ENCODE measurements at regions not wholly inside any gene's neighbourhood (a gene's known extent, or its start where the extent isn't known, plus 50 kb on each side); places are given as distances from the start of the nearest gene placed in this dataset.

DNA sequence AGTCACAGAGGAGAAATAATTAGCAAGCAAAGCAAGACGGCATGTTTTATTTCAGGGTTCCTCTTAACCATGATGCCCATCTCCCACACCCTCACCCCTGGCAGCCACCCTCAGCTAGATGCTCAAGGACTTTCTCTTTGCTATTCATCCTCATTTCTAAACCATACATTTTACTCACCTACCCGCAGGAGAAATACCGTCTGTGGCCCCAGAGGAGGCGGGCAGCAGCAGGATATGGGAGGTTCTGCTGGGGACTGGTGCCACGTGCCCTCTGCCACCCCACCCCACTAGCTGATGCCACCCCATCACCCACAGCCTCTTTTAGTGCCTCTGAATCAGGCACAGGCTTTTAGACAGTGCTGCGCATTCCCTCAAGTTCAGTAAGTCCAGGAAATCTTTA, 168.7 kb upstream of the ITGB1 start:
- no peak overlapping the region for H3K4me3 ChIP-seq (ENCODE audit: low read length, poor library complexity, severe bottlenecking)
- peaks cover 44% of the 10 kb centered on the region for H3K4me1 ChIP-seq (ENCODE audit: insufficient read depth, low read length, poor library complexity, severe bottlenecking)
- peaks cover 8% of the 10 kb centered on the region for H3F3A ChIP-seq (ENCODE audit: low read depth)
- no peaks in the 10 kb centered on the region for H3K27me3 ChIP-seq (ENCODE audit: insufficient read depth, low read length, poor library complexity, severe bottlenecking)
- H3K79me2 ChIP-seq (ENCODE audit: insufficient read depth, low read length), result no peaks in the 10 kb centered on the region
- TF ChIP-seq CTCF (conservative IDR thresholded peaks at IDR 0.05; ENCODE audit: low read length), result no peak
- TF ChIP-seq EZH2phosphoT487 (IDR thresholded peaks at IDR 0.05; ENCODE audit: borderline replicate concordance), result no peak
- H2AFZ ChIP-seq (ENCODE audit: low read length), result peak overlapping the region; percentile 26; the same call in 1 of the 2 replicates
- no peaks in the 10 kb centered on the region for H3K36me3 ChIP-seq (ENCODE audit: insufficient read depth, low read length)
- no peaks in the 10 kb centered on the region for H4K20me1 ChIP-seq (ENCODE audit: insufficient read depth, low read length, poor library complexity, severe bottlenecking)
- H3K9ac ChIP-seq (ENCODE audit: low read depth, low read length, poor library complexity, severe bottlenecking), result peak overlapping the region; percentile 62
- no peaks in the 10 kb centered on the region for H3K9me2 ChIP-seq (replicated peaks; ENCODE audit: low read depth, low read length)
- peak overlapping the region; percentile 57 for H3K4me2 ChIP-seq (ENCODE audit: low read depth, low read length, poor library complexity, severe bottlenecking)
- H3K9me3 ChIP-seq (ENCODE audit: insufficient read depth, low read depth, low read length), result no peaks in the 10 kb centered on the region

GRCh38 chr10:33125522-33126517, 167.8 kb upstream of the ITGB1 start:
- H3F3A ChIP-seq (ENCODE audit: low read depth), result peaks cover 8% of the 10 kb centered on the region
- H2AFZ ChIP-seq (ENCODE audit: low read length), result no peak overlapping the region
- H3K4me1 ChIP-seq (ENCODE audit: insufficient read depth, low read length, poor library complexity, severe bottlenecking), result peaks cover 44% of the 10 kb centered on the region
- no peaks in the 10 kb centered on the region for H3K9me3 ChIP-seq (ENCODE audit: insufficient read depth, low read depth, low read length)
- H3K4me2 ChIP-seq (ENCODE audit: low read depth, low read length, poor library complexity, severe bottlenecking), result peak overlapping the region; percentile 57
- no peaks in the 10 kb centered on the region for H3K27me3 ChIP-seq (ENCODE audit: insufficient read depth, low read length, poor library complexity, severe bottlenecking)
- no peaks in the 10 kb centered on the region for H3K36me3 ChIP-seq (ENCODE audit: insufficient read depth, low read length)
- no peaks in the 10 kb centered on the region for H3K9me2 ChIP-seq (replicated peaks; ENCODE audit: low read depth, low read length)
- peak overlapping the region; percentile 50 for H3K9ac ChIP-seq (ENCODE audit: low read depth, low read length, poor library complexity, severe bottlenecking)
- TF ChIP-seq EZH2phosphoT487 (IDR thresholded peaks at IDR 0.05; ENCODE audit: borderline replicate concordance) (no peak), CTCF (conservative IDR thresholded peaks at IDR 0.05; ENCODE audit: low read length) (no peak)
- H3K4me3 ChIP-seq (ENCODE audit: low read length, poor library complexity, severe bottlenecking), result peak overlapping the region; percentile 30
- H3K79me2 ChIP-seq (ENCODE audit: insufficient read depth, low read length), result no peaks in the 10 kb centered on the region
- H4K20me1 ChIP-seq (ENCODE audit: insufficient read depth, low read length, poor library complexity, severe bottlenecking), result no peaks in the 10 kb centered on the region

GRCh38 chr10:33125111-33125510, 167.1 kb upstream of the ITGB1 start:
- H3K79me2 ChIP-seq (ENCODE audit: insufficient read depth, low read length), result no peaks in the 10 kb centered on the region
- H4K20me1 ChIP-seq (ENCODE audit: insufficient read depth, low read length, poor library complexity, severe bottlenecking), result no peaks in the 10 kb centered on the region
- H3K9me3 ChIP-seq (ENCODE audit: insufficient read depth, low read depth, low read length), result no peaks in the 10 kb centered on the region
- TF ChIP-seq CTCF (conservative IDR thresholded peaks at IDR 0.05; ENCODE audit: low read length) (no peak), EZH2phosphoT487 (IDR thresholded peaks at IDR 0.05; ENCODE audit: borderline replicate concordance) (no peak)
- H3K36me3 ChIP-seq (ENCODE audit: insufficient read depth, low read length), result no peaks in the 10 kb centered on the region
- H3F3A ChIP-seq (ENCODE audit: low read depth), result peaks cover 8% of the 10 kb centered on the region
- no peak overlapping the region for H3K4me2 ChIP-seq (ENCODE audit: low read depth, low read length, poor library complexity, severe bottlenecking)
- H3K4me3 ChIP-seq (ENCODE audit: low read length, poor library complexity, severe bottlenecking), result no peak overlapping the region
- peaks cover 44% of the 10 kb centered on the region for H3K4me1 ChIP-seq (ENCODE audit: insufficient read depth, low read length, poor library complexity, severe bottlenecking)
- no peaks in the 10 kb centered on the region for H3K27me3 ChIP-seq (ENCODE audit: insufficient read depth, low read length, poor library complexity, severe bottlenecking)
- H2AFZ ChIP-seq (ENCODE audit: low read length), result no peak overlapping the region
- H3K9ac ChIP-seq (ENCODE audit: low read depth, low read length, poor library complexity, severe bottlenecking), result peak overlapping the region; percentile 50
- H3K9me2 ChIP-seq (replicated peaks; ENCODE audit: low read depth, low read length), result no peaks in the 10 kb centered on the region

Data from Loucy (cell line).